Ecto neural progenitor cell (in vitro differentiated cells): ENCODE measurements at regions not wholly inside any gene's neighbourhood (a gene's known extent, or its start where the extent isn't known, plus 50 kb on each side); places are given as distances from the start of the nearest gene placed in this dataset.

ENCODE experiments used
- DNase-seq: peaks from one replicate; pipeline ENCODE4 v3.0.0-alpha.2; 2018; ENCODE audit warnings: low spot score

GRCh38 chr3:115525731-115526130 is 97.6 kb upstream of the GAP43 start:
- DNase-seq = no peak

GRCh38 chr3:115533218-115533617 is 90.1 kb upstream of the GAP43 start:
- no peak for DNase-seq

DNA sequence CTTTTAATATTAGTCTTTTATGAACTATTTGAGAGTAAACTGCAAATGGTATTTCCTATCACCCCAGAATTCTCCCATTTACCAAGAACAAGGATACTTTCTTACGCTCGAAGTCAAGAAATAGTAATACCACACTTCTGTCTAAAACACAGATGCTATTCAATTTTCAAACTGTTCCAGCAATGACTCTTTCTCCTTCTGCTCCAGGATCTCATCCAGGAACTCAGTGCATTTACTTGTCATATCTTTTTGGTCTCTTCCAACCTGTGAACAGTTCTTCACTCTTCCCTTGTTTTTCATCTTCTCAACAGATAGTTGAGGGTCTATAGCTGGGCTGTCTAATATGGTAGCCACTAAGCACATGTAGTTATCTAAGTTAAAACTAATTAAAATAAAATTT is 87.1 kb upstream of the GAP43 start:
- no peak for DNase-seq

GRCh38 chr3:115537669-115538068 is 85.6 kb upstream of the GAP43 start:
- no peak for DNase-seq

GRCh38 chr3:115547207-115547606 is 76.1 kb upstream of the GAP43 start:
- no peak for DNase-seq

- DNase-seq = no peak
These were observed 74.7 kb upstream of the GAP43 start for GRCh38 chr3:115548611-115549010.

DNA sequence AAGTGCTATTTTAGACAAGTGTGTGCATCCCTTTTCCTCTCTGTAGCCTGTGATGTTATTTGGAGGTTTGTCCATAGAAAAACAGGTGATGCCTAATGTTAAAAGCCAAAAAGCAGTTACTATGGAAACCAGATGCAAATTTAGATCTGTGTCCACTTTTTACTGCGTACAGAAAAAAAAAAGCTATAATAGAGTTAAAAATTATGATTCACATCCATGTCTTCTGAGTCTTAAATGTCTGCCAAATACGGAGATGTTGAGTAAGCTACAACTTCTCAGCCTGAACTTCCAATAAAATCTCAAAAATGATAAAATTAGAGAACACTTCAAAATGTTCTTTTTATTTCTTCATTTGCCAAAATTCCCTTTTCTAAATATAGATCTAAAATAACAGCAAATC is 74.2 kb upstream of the GAP43 start:
- DNase-seq = no peak

GRCh38 chr3:115550285-115550761 is 73.0 kb upstream of the GAP43 start:
- no peak for DNase-seq

GRCh38 chr3:115551016-115551415 is 72.3 kb upstream of the GAP43 start:
- no peak for DNase-seq

- no peak for DNase-seq
These were observed 71.3 kb upstream of the GAP43 start for GRCh38 chr3:115552007-115552406.

DNA sequence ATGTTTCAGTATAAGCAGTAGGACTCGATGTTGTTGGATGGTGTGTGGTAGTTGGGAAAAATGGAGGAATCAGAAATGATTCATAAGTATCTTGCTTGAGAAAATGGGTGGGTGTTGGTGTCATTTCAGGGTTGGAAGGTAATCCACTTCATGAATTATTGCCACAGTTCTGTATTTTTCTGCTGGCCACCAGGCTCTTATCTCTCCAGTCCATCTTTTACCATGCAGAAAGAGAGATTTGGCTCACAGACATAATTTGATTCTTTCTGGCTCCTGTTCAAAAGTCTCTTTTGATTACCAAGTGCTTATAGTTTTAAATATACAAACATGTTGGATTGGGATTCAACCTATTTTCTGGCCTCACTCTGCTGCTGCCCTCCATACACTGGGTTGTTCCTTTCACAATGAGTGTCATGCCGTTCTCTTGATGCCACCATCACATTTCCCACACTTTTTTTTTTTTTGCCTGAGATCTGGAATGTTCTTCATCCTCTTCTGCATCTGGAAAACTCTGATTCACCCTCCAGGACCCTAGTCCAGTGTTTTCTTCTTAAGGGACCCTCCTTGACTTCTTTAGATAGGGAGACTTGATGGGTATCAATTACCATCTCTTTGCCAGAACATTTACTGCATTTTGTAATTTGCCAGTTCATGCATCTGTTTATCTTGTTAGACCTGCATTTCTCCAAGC is 69.4 kb upstream of the GAP43 start:
- no peak for DNase-seq

GRCh38 chr3:115554487-115554807 is 68.9 kb upstream of the GAP43 start:
- no peak for DNase-seq

DNA sequence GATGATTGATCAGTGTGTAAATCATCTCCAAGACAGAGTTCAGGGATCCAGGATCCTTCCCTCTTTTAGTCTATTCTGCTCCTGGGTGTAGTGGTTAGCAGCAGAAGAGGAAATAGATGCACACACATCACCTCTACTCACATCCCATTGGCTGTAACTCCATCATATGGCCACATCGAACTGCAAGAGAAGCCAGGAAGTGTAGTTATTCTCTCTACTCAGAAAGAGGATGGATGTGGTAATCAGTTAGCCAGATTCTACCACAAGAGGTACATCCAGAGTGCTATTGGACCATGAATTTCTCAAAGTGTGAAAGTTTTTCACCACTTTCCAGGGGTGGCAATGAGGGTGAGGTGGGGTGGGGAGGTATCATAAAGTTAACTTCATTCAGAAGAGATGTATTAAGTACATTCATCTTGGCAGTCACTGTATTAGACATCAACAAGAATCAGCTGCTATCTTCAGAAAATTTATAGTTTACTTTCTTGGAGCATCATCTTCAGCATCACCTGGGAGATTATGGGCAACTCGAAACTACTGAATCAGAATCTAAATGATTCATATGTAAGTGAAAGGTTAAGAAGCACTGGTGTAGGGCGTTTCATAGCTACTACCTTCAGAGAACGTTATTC is 60.6 kb upstream of the GAP43 start:
- DNase-seq = no peak

DNA sequence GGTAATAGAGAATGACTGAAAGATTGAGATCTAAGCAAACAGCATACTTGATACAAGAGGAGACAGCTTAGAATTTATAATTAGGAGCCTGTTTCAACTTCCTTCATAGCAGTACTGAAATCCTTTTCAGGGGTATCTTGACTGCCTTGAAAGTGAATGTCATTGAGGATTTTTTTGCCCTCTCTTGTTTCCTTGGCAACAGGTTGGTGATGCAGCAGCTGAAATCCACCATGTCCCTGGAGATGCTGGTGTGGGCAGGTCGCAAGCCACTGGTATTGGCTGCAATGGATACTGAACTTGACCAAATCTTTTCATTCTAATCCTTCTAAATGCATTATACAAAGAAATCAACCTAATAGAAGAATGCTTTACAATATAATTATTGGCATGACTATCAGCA is 59.3 kb upstream of the GAP43 start:
- DNase-seq = no peak

DNA sequence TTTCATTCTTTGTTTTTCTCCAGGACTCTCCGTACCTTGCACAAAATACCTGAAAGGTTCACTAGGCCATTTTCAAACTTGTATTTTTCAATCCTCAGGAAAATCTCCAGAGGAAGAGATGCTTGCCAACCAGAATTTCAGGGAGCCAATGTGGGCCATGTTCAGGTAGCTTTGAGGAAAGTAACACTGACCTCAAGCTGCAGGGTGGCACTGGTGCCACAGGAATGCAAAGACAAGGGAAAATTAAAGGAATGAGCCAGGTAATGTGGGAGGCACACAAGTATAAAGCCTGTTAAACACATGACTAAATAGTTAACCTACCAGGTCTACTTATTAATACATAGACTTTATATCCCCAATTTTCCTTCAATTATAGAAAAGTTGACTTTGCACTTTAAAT is 51.9 kb upstream of the GAP43 start:
- no peak for DNase-seq
